ENCODE measurements at regions not wholly inside any gene's neighbourhood (a gene's known extent, or its start where the extent isn't known, plus 50 kb on each side); places are given as distances from the start of the nearest gene placed in this dataset.

DNA sequence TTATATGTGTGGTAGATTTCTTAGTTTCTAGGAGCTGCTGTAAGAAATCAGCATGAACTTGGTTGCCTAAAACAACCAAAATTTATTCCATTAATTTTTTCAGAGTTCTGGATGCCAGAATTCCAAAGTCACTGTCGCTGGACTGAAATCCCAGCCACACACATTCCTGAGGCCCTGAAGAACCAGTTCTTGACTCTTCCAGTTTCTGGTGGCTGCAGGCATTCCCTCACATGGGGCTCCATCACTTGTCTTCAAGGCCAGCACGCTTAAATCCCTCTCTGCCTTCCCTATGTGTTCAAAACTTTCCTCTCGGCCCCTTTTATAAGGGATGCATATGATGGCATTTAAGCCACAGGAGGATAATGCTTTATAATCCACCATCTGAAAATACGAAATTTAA, 1237.5 kb upstream of the CDH9 start:
- TF ChIP-seq, protein P1, sequence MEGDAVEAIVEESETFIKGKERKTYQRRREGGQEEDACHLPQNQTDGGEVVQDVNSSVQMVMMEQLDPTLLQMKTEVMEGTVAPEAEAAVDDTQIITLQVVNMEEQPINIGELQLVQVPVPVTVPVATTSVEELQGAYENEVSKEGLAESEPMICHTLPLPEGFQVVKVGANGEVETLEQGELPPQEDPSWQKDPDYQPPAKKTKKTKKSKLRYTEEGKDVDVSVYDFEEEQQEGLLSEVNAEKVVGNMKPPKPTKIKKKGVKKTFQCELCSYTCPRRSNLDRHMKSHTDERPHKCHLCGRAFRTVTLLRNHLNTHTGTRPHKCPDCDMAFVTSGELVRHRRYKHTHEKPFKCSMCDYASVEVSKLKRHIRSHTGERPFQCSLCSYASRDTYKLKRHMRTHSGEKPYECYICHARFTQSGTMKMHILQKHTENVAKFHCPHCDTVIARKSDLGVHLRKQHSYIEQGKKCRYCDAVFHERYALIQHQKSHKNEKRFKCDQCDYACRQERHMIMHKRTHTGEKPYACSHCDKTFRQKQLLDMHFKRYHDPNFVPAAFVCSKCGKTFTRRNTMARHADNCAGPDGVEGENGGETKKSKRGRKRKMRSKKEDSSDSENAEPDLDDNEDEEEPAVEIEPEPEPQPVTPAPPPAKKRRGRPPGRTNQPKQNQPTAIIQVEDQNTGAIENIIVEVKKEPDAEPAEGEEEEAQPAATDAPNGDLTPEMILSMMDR (IDR thresholded peaks at IDR 0.05): no peak
- no peak for TF ChIP-seq ZFX (IDR thresholded peaks at IDR 0.05; ENCODE audit: borderline replicate concordance)
